ENCODE measurements at regions not wholly inside any gene's neighbourhood (a gene's known extent, or its start where the extent isn't known, plus 50 kb on each side); places are given as distances from the start of the nearest gene placed in this dataset.
A peak's percentile ranks its signal among the peaks of the same experiment; 100 is the strongest.

- FAIRE-seq = peak; percentile 99
Observed at GRCh38 chr3:81439108-81439507, 322.3 kb downstream of the GBE1 start.

GRCh38 chr3:81437683-81438082, 323.8 kb downstream of the GBE1 start:
- FAIRE-seq = no peak

GRCh38 chr3:81436182-81436581, 325.3 kb downstream of the GBE1 start:
- FAIRE-seq = no peak

- FAIRE-seq = no peak
Observed at GRCh38 chr3:81435050-81435449, 326.4 kb downstream of the GBE1 start.

- FAIRE-seq = no peak
Observed at GRCh38 chr3:81434161-81434560, 327.3 kb downstream of the GBE1 start.

- no peak for FAIRE-seq
Observed at GRCh38 chr3:81433675-81434074, 327.8 kb downstream of the GBE1 start.

- FAIRE-seq = no peak
Observed at GRCh38 chr3:81432456-81432855, 329.0 kb downstream of the GBE1 start.

- no peak for FAIRE-seq
Observed at GRCh38 chr3:81426826-81427577, 334.4 kb downstream of the GBE1 start.

- no peak for FAIRE-seq
Observed at GRCh38 chr3:81425198-81425868, 336.1 kb downstream of the GBE1 start.

GRCh38 chr3:81419228-81419627, 342.2 kb downstream of the GBE1 start:
- peak; percentile 94 for FAIRE-seq

GRCh38 chr3:81416812-81417211, 344.6 kb downstream of the GBE1 start:
- FAIRE-seq = no peak

- no peak for FAIRE-seq
Observed at GRCh38 chr3:81406318-81406717, 355.1 kb downstream of the GBE1 start.

- FAIRE-seq = no peak
Observed at GRCh38 chr3:81395739-81396513, 365.5 kb downstream of the GBE1 start.

GRCh38 chr3:81394651-81395524, 366.6 kb downstream of the GBE1 start:
- no peak for FAIRE-seq

GRCh38 chr3:81393251-81393650, 368.2 kb downstream of the GBE1 start:
- no peak for FAIRE-seq

GRCh38 chr3:81390796-81391195, 370.6 kb downstream of the GBE1 start:
- FAIRE-seq = no peak

- FAIRE-seq = no peak
Observed at GRCh38 chr3:81388191-81388590, 373.3 kb downstream of the GBE1 start.

GRCh38 chr3:81382470-81382869, 379.0 kb downstream of the GBE1 start:
- no peak for FAIRE-seq

GRCh38 chr3:81380234-81380633, 381.2 kb downstream of the GBE1 start:
- no peak for FAIRE-seq

- no peak for FAIRE-seq
Observed at GRCh38 chr3:81378552-81379293, 382.7 kb downstream of the GBE1 start.

- no peak for FAIRE-seq
Observed at GRCh38 chr3:81375921-81376320, 385.5 kb downstream of the GBE1 start.

GRCh38 chr3:81364411-81364810, 397.0 kb downstream of the GBE1 start:
- no peak for FAIRE-seq
